ENCODE measurements at regions not wholly inside any gene's neighbourhood (a gene's known extent, or its start where the extent isn't known, plus 50 kb on each side); places are given as distances from the start of the nearest gene placed in this dataset.
"Not testable (repeated sequence)": the region's sequence is repeated elsewhere in the genome, so short reads cannot be mapped to it uniquely, and the experiment has no call there.

DNA sequence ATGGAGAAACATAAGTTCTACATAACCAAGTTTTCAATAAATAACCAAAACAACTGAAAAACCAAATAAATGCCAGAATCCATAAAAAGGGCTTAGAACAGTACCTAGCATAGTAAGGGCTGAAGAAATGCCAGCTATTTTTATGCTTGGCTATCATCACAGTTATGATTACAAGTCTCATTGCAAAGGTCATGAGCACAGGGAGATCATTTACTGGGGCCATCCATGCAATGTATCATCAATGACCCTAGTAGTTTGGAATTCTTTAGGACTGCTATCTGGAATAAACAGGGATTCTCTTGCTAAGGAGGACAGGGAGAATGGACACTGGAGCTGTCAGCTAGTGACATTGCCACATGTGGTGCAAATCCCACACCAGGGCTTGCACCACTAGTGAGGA is 92.5 kb upstream of the NAP1L1 start:
- H3K36me3 ChIP-seq (ENCODE audit: control insufficient read depth, insufficient read depth, low read length), result no peaks in the 10 kb centered on the region
- no peak overlapping the region for H3K9ac ChIP-seq
- no peaks in the 10 kb centered on the region for H3K4me1 ChIP-seq
- H3K4me2 ChIP-seq (ENCODE audit: low read length), result no peak overlapping the region
- no peak overlapping the region for H2AFZ ChIP-seq
- TF ChIP-seq, protein P1, sequence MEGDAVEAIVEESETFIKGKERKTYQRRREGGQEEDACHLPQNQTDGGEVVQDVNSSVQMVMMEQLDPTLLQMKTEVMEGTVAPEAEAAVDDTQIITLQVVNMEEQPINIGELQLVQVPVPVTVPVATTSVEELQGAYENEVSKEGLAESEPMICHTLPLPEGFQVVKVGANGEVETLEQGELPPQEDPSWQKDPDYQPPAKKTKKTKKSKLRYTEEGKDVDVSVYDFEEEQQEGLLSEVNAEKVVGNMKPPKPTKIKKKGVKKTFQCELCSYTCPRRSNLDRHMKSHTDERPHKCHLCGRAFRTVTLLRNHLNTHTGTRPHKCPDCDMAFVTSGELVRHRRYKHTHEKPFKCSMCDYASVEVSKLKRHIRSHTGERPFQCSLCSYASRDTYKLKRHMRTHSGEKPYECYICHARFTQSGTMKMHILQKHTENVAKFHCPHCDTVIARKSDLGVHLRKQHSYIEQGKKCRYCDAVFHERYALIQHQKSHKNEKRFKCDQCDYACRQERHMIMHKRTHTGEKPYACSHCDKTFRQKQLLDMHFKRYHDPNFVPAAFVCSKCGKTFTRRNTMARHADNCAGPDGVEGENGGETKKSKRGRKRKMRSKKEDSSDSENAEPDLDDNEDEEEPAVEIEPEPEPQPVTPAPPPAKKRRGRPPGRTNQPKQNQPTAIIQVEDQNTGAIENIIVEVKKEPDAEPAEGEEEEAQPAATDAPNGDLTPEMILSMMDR (IDR thresholded peaks at IDR 0.05), result no peak
- H3K27me3 ChIP-seq (ENCODE audit: control insufficient read depth, insufficient read depth, low read length), result no peaks in the 10 kb centered on the region
- no peak overlapping the region for H3K4me3 ChIP-seq (ENCODE audit: low read depth, low read length)
- no peak overlapping the region for H3K27ac ChIP-seq
- H3K79me2 ChIP-seq, result no peaks in the 10 kb centered on the region
- no peaks in the 10 kb centered on the region for H3K9me3 ChIP-seq (ENCODE audit: control insufficient read depth, low read length)

DNA sequence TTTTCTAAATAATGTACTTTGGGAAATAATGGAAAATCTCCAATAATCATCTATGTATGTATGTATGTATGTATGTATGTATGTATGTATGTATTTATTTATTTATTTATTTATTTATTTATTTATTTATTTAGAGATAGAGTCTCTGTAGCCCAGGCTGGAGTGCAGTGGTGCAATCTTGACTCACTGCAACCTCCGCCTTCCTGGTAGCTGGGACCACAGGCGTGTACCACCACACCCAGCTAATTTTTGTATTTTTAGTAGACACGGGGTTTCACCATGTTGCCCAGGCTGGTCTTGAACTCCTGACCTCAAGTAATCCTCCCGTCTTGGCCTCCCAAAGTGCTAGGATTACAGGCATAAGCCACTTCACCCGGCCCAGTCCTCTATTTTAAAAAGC is 91.5 kb upstream of the NAP1L1 start:
- not testable (repeated sequence) for H3K27ac ChIP-seq; H3K9ac ChIP-seq; H3K4me2 ChIP-seq (ENCODE audit: low read length); H3K79me2 ChIP-seq; H3K36me3 ChIP-seq (ENCODE audit: control insufficient read depth, insufficient read depth, low read length); H2AFZ ChIP-seq; H3K4me3 ChIP-seq (ENCODE audit: low read depth, low read length); H3K9me3 ChIP-seq (ENCODE audit: control insufficient read depth, low read length); H3K4me1 ChIP-seq; H3K27me3 ChIP-seq (ENCODE audit: control insufficient read depth, insufficient read depth, low read length)

DNA sequence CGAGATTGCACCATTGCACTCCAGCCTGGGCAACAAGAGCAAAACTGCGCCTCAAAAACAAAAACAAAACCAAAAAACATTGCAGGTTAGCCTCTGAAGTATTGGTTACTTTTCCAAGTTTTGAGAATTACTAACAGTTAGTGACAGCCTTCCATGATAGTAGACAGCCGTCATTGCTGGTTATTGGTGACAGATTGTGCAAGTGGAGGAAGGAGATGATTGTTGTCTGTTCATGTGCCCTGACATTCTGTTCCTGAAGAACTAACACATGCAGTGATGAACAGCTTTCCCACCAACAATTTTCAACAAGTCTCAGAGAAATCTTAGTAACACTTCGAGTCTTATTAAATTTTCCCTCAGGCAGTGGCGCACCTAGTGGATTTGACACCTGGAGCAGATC is 89.3 kb upstream of the NAP1L1 start:
- Histone ChIP-seq H3K4me3 (ENCODE audit: low read depth, low read length) (no peak overlapping the region), H3K4me1 (no peaks in the 10 kb centered on the region), H3K27me3 (ENCODE audit: control insufficient read depth, insufficient read depth, low read length) (no peaks in the 10 kb centered on the region), H3K79me2 (no peaks in the 10 kb centered on the region), H3K27ac (no peak overlapping the region), H3K9me3 (ENCODE audit: control insufficient read depth, low read length) (no peaks in the 10 kb centered on the region), H3K4me2 (ENCODE audit: low read length) (no peak overlapping the region), H3K9ac (no peak overlapping the region), H3K36me3 (ENCODE audit: control insufficient read depth, insufficient read depth, low read length) (no peaks in the 10 kb centered on the region), H2AFZ (no peak overlapping the region)
- TF ChIP-seq, protein P1 (IDR thresholded peaks at IDR 0.05), result no peak

DNA sequence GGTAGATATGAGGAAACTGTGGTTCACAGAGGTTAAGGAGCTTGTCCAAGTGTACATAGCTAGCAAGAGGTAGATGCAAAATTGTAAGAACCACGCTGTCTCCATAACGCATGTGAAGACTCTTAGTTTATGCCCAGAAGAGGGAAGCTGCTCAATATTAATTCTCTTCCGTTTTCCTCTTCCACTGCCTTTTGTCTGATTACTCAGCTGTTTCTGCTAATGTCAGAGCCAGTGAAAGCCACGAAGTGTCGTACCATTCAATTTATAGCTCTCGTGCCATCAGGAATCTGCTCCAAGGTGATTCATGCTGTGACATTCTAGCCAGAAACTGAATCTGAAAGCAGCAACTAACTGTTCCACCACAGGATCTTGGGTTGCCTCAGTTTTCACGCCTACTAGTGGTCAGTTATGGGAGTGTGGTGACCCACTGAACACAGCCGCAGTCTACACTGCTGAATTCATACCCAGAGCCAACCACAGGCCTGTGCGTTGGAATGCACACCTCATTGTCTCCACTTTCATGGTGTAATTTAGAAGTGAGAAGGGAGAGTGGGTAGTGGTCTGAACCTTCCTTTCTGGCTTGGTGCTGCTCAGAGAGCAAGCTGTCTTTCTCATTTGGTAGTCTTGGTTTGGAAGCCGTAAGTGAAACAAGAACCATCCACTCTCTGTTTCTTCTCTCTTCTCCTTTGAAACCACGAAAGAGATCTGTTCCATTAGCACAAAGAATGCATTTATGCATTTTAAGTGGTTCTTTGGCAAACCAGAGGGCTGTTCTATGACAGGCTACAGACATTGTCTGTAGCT is 74.2 kb upstream of the NAP1L1 start:
- Histone ChIP-seq H3K27ac (no peak overlapping the region), H3K9ac (no peak overlapping the region), H3K4me2 (ENCODE audit: low read length) (no peak overlapping the region), H3K27me3 (ENCODE audit: control insufficient read depth, insufficient read depth, low read length) (no peaks in the 10 kb centered on the region), H3K9me3 (ENCODE audit: control insufficient read depth, low read length) (no peaks in the 10 kb centered on the region), H3K79me2 (no peaks in the 10 kb centered on the region), H3K4me1 (no peaks in the 10 kb centered on the region), H3K4me3 (ENCODE audit: low read depth, low read length) (no peak overlapping the region), H3K36me3 (ENCODE audit: control insufficient read depth, insufficient read depth, low read length) (no peaks in the 10 kb centered on the region), H2AFZ (peak overlapping the region; percentile 36)
- TF ChIP-seq, protein P1 (IDR thresholded peaks at IDR 0.05), result peak; percentile 58

DNA sequence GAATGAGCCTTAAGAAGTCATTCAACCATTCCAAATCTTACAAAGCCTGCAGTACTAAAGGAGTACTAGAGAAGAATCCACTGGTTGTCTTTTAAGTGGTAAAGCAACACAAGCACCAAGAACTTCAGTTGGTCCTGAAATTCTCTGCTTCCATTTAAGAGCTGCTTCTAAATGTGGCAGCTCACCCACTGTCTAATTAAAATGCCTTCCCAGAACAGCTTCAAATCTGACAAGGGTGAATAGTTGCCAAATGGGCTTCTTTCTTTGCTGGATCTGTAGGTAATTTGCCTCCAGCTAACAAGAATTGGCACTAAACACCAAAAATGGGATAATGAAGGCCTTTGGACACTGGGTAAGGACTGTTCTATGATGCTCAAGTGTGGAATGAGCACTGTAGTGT is 72.2 kb upstream of the NAP1L1 start:
- Histone ChIP-seq H3K79me2 (no peaks in the 10 kb centered on the region), H3K27me3 (ENCODE audit: control insufficient read depth, insufficient read depth, low read length) (no peaks in the 10 kb centered on the region), H3K27ac (no peak overlapping the region)

More for the DNA sequence above, 72.2 kb upstream of the NAP1L1 start:
- no peaks in the 10 kb centered on the region for H3K36me3 ChIP-seq (ENCODE audit: control insufficient read depth, insufficient read depth, low read length)
- peak overlapping the region; percentile 11 for H2AFZ ChIP-seq
- no peak overlapping the region for H3K9ac ChIP-seq
- TF ChIP-seq, protein P1 (IDR thresholded peaks at IDR 0.05), result no peak
- no peak overlapping the region for H3K4me3 ChIP-seq (ENCODE audit: low read depth, low read length)
- H3K4me1 ChIP-seq, result no peaks in the 10 kb centered on the region
- no peak overlapping the region for H3K4me2 ChIP-seq (ENCODE audit: low read length)
- no peaks in the 10 kb centered on the region for H3K9me3 ChIP-seq (ENCODE audit: control insufficient read depth, low read length)

Measured in parathyroid adenoma (tissue), 2 donors.